BLaER1 treated with 17β-estradiol and CSF1 and Interleukin-3, amounts not matched to agents 10 nM and 100 nM (cell line): ENCODE measurements at regions not wholly inside any gene's neighbourhood (a gene's known extent, or its start where the extent isn't known, plus 50 kb on each side); places are given as distances from the start of the nearest gene placed in this dataset.

Experiments used
- H3K27ac ChIP-seq, 11 experiments: shearing (Covaris generic); formaldehyde crosslinking; 2 replicates each; pipeline ENCODE4 v1.8.1; 2022
- H3K27me3 ChIP-seq, 11 experiments: shearing (Covaris generic); formaldehyde crosslinking; 2 replicates each; pipeline ENCODE4 v1.8.1; 2022
- H3K36me3 ChIP-seq, 11 experiments: shearing (Covaris generic); formaldehyde crosslinking; 2 replicates each; pipeline ENCODE4 v1.8.1; 2022
- H3K4me1 ChIP-seq, 10 experiments: shearing (Covaris generic); formaldehyde crosslinking; 2 replicates each; pipeline ENCODE4 v1.8.1; 2022
- H3K4me2 ChIP-seq, 11 experiments: shearing (Covaris generic); formaldehyde crosslinking; 2 replicates each; pipeline ENCODE4 v1.8.1; 2022
- H3K4me3 ChIP-seq, 10 experiments: shearing (Covaris generic); formaldehyde crosslinking; 2 replicates each; pipeline ENCODE4 v1.8.1; 2022
- H3K9ac ChIP-seq, 11 experiments: shearing (Covaris generic); formaldehyde crosslinking; 2 replicates each; pipeline ENCODE4 v1.8.1; 2022
- H3K9me3 ChIP-seq, 11 experiments: shearing (Covaris generic); formaldehyde crosslinking; replicated peaks in 1 of 11; 2 replicates each; pipeline ENCODE4 v1.8.1; 2022
- H4K20me1 ChIP-seq, 11 experiments: shearing (Covaris generic); formaldehyde crosslinking; 2 replicates each; pipeline ENCODE4 v1.8.1; 2022
- Cebpa-rat ChIP-seq, 11 experiments: shearing (Covaris generic); IDR thresholded peaks; 2 replicates each; pipeline ENCODE4 v1.8.1; 2022

- no peaks in the 10 kb centered on the region for H3K9me3 ChIP-seq
- TF ChIP-seq Cebpa-rat (IDR thresholded peaks at IDR 0.05): no peak
- H3K4me3 ChIP-seq: no peak overlapping the region
- no peaks in the 10 kb centered on the region for H3K27me3 ChIP-seq
- H3K36me3 ChIP-seq: no peaks in the 10 kb centered on the region
- H3K9ac ChIP-seq: no peak overlapping the region
- H3K4me1 ChIP-seq: no peaks in the 10 kb centered on the region
- no peaks in the 10 kb centered on the region for H4K20me1 ChIP-seq
- no peak overlapping the region for H3K27ac ChIP-seq
- no peak overlapping the region for H3K4me2 ChIP-seq
Measured at GRCh38 chr2:209044307-209044706, 379.5 kb upstream of the MAP2 start.

DNA sequence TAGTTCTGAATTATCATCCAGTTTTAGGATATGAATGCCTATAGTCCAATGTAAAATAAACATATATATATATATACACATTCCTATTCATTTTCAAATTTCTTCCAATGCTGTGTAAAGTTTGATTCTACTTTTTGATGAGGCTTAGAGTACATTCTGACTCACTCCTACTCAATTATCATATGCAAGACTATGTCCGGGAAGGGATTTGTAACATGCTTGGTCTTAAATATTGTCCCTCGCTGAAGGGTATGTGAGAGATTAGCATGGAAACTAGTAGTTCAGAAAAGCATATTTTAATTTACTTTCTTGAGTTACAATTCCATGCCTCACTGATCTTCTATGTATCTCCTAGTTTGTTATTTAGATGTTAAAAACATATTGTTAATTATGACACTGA lies 377.7 kb upstream of the MAP2 start:
- Histone ChIP-seq H3K27me3 (no peaks in the 10 kb centered on the region), H3K4me2 (no peak overlapping the region), H3K4me3 (no peak overlapping the region), H3K27ac (no peak overlapping the region), H3K4me1 (no peaks in the 10 kb centered on the region), H3K9ac (no peak overlapping the region), H4K20me1 (no peaks in the 10 kb centered on the region), H3K9me3 (no peaks in the 10 kb centered on the region), H3K36me3 (no peaks in the 10 kb centered on the region)
- TF ChIP-seq Cebpa-rat (IDR thresholded peaks at IDR 0.05): no peak

DNA sequence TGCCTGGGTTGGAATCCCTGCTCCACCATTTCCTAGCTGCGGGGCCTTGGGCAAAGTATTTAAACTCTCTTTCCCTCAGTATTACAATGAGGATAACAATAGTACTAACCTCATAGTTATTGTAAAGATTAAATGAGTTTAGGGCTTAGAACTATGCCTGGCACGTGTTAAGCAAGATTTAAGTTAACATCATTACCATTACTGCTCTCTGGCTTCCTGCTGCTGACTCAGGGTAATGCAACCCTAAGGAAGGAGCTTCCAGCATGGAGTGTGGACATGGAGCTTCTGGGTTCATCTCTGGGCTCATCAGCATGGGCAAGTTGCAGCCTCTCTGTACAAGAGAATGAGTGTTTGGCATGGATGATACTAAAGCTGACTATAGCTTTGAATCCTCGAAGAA lies 374.2 kb upstream of the MAP2 start:
- Histone ChIP-seq H3K9me3 (no peaks in the 10 kb centered on the region), H3K4me2 (no peak overlapping the region), H3K4me1 (no peaks in the 10 kb centered on the region), H3K27me3 (no peaks in the 10 kb centered on the region), H3K9ac (no peak overlapping the region), H3K36me3 (no peaks in the 10 kb centered on the region), H4K20me1 (no peaks in the 10 kb centered on the region; a peak in 1 of 22 replicates), H3K27ac (no peak overlapping the region), H3K4me3 (no peak overlapping the region)
- TF ChIP-seq Cebpa-rat (IDR thresholded peaks at IDR 0.05): no peak

DNA sequence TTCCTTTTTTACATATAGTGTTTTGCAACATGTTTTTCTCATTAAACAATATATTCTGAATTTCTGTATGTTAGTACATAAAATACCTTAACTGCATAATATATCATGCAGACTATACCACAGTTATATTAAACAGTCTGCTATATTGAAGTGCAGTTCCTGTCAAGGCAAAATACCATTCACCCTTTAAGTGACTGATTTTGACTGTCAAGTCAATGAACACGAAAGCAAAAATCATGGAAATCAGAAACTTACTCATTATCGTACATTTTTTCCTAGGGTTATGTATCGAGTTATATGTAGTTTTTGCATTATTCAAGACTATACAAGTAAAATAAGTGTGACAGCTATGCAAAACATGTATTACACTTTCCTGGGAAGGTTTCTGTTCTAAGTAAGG lies 361.6 kb upstream of the MAP2 start:
- no peak overlapping the region for H3K9ac ChIP-seq
- no peak overlapping the region for H3K27ac ChIP-seq
- no peak overlapping the region for H3K4me2 ChIP-seq
- no peaks in the 10 kb centered on the region for H3K9me3 ChIP-seq
- H3K4me3 ChIP-seq: no peak overlapping the region
- no peaks in the 10 kb centered on the region for H4K20me1 ChIP-seq
- no peaks in the 10 kb centered on the region for H3K4me1 ChIP-seq
- no peaks in the 10 kb centered on the region for H3K27me3 ChIP-seq
- no peaks in the 10 kb centered on the region for H3K36me3 ChIP-seq
- no peak for TF ChIP-seq Cebpa-rat (IDR thresholded peaks at IDR 0.05)

DNA sequence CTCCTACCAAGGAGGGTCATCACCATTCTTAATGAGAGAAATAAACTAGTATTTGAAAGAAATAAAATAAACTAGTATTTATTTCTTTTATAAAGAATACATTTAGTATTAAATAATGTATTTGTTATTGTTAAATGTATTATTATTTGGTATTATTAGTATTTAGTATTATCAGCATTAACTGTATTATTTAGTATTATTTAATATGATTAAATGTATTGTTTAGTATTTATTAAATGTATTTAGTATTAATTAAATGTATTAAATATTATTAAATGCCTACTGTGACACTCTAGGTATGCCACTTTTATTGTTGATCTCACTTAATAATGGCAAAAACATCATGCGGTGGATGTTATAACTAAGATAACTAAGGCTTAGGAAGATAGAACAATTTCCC lies 353.6 kb upstream of the MAP2 start:
- no peak for TF ChIP-seq Cebpa-rat (IDR thresholded peaks at IDR 0.05)
- Histone ChIP-seq H3K27me3 (no peaks in the 10 kb centered on the region), H3K4me1 (peaks cover 0 to 13% (median 0%) of the 10 kb centered on the region in 10 experiments; a peak in 2 of 20 replicates), H3K4me3 (no peak overlapping the region), H4K20me1 (no peaks in the 10 kb centered on the region), H3K36me3 (no peaks in the 10 kb centered on the region), H3K4me2 (no peak overlapping the region), H3K9ac (no peak overlapping the region), H3K9me3 (no peaks in the 10 kb centered on the region), H3K27ac (no peak overlapping the region)

DNA sequence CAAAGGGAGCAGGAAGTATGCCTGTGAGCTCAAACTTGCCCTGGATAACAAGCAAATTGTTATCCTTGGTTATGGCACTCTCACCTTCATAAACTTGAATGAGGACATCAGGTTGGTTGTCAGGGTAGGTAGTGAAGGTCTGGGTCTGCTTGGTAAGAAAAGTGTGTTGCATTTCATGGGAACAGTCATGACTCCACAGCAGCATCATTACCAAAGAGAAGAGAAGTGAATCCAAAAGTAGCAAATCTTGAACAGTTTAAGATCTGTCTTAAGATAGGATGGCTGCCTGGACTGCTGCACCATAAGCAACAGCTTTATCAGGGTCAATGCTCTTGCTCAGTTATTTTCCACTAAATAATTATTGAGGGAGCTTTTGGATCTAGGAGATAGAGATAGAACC lies 350.7 kb upstream of the MAP2 start:
- no peaks in the 10 kb centered on the region for H4K20me1 ChIP-seq
- H3K36me3 ChIP-seq: no peaks in the 10 kb centered on the region
- H3K27ac ChIP-seq: no peak overlapping the region
- H3K27me3 ChIP-seq: no peaks in the 10 kb centered on the region
- H3K4me3 ChIP-seq: no peak overlapping the region
- no peaks in the 10 kb centered on the region for H3K9me3 ChIP-seq
- H3K4me1 ChIP-seq: peaks cover 0 to 13% (median 0%) of the 10 kb centered on the region in 10 experiments; a peak in 2 of 20 replicates
- H3K9ac ChIP-seq: no peak overlapping the region
- H3K4me2 ChIP-seq: no peak overlapping the region
- TF ChIP-seq Cebpa-rat (IDR thresholded peaks at IDR 0.05): no peak

GRCh38 chr2:209074711-209075110 lies 349.1 kb upstream of the MAP2 start:
- Histone ChIP-seq H3K9ac (no peak overlapping the region), H3K4me1 (peaks cover 0 to 7% (median 0%) of the 10 kb centered on the region in 10 experiments; a peak in 2 of 20 replicates), H4K20me1 (no peaks in the 10 kb centered on the region), H3K36me3 (no peaks in the 10 kb centered on the region), H3K9me3 (no peaks in the 10 kb centered on the region), H3K27ac (no peak overlapping the region), H3K27me3 (no peaks in the 10 kb centered on the region), H3K4me2 (no peak overlapping the region), H3K4me3 (no peak overlapping the region)
- TF ChIP-seq Cebpa-rat (IDR thresholded peaks at IDR 0.05): no peak

- Histone ChIP-seq H3K4me1 (peaks cover 0 to 5% (median 0%) of the 10 kb centered on the region in 10 experiments; a peak in 1 of 20 replicates), H3K4me3 (no peak overlapping the region), H3K9me3 (no peaks in the 10 kb centered on the region), H4K20me1 (no peaks in the 10 kb centered on the region), H3K9ac (no peak overlapping the region), H3K36me3 (no peaks in the 10 kb centered on the region), H3K27ac (no peak overlapping the region), H3K27me3 (no peaks in the 10 kb centered on the region), H3K4me2 (no peak overlapping the region)
- no peak for TF ChIP-seq Cebpa-rat (IDR thresholded peaks at IDR 0.05)
Measured at GRCh38 chr2:209076151-209076550, 347.7 kb upstream of the MAP2 start.

DNA sequence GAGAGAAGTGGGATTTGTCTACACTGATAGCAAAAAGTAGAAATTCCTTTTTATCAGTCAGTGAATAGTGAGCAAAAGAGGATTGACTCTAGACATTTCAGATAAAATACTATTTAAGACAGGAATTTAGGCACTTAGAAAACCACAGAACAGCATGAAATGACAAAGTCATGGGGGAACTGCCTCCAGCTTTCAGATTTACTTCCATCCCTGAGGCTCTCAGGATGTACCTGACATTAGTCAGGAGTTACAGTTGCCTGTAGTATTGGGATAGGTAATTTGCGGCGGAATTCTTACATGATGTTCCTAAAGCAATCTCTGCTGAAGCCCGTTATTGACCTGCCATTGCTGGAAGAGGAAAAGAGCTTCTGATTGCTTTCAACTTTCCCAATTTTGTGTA lies 337.1 kb upstream of the MAP2 start:
- TF ChIP-seq Cebpa-rat (IDR thresholded peaks at IDR 0.05): no peak
- Histone ChIP-seq H3K27ac (no peak overlapping the region), H3K4me2 (no peak overlapping the region), H3K4me3 (no peak overlapping the region), H3K9me3 (no peaks in the 10 kb centered on the region), H4K20me1 (no peaks in the 10 kb centered on the region), H3K36me3 (no peaks in the 10 kb centered on the region), H3K27me3 (no peaks in the 10 kb centered on the region), H3K4me1 (no peaks in the 10 kb centered on the region), H3K9ac (no peak overlapping the region)

DNA sequence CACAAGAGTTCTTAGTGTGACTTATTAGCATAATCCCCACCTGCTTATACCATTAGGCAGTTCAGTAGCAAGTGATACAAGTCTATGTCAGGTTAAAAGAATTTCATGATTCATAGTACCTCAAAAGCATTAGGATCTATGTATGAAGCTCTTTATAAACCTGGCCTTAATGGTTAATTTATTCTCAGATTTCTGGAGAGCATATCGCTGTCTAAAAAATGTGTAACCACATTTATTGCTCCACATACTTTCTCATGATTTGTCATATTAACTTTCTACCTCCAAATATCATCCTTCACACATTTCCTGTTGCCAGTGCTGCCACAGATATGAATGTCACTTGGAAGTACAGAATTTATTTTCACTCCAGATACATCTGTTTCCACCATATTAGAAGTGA lies 332.8 kb upstream of the MAP2 start:
- no peak overlapping the region for H3K4me3 ChIP-seq

GRCh38 chr2:209094221-209094620 lies 329.6 kb upstream of the MAP2 start:
- Histone ChIP-seq H3K36me3 (no peaks in the 10 kb centered on the region), H3K4me3 (no peak overlapping the region), H4K20me1 (no peaks in the 10 kb centered on the region), H3K9ac (no peak overlapping the region), H3K4me2 (no peak overlapping the region), H3K4me1 (no peaks in the 10 kb centered on the region), H3K27me3 (no peaks in the 10 kb centered on the region), H3K27ac (no peak overlapping the region), H3K9me3 (no peaks in the 10 kb centered on the region)
- no peak for TF ChIP-seq Cebpa-rat (IDR thresholded peaks at IDR 0.05)

More for the DNA sequence above, 332.8 kb upstream of the MAP2 start:
- Histone ChIP-seq H3K9ac (no peak overlapping the region), H3K4me1 (no peaks in the 10 kb centered on the region), H3K27ac (no peak overlapping the region), H3K9me3 (no peaks in the 10 kb centered on the region), H4K20me1 (no peaks in the 10 kb centered on the region), H3K4me2 (no peak overlapping the region), H3K36me3 (no peaks in the 10 kb centered on the region), H3K27me3 (no peaks in the 10 kb centered on the region)
- TF ChIP-seq Cebpa-rat (IDR thresholded peaks at IDR 0.05): no peak
